OCI-LY3 (cell line): ENCODE measurements at regions not wholly inside any gene's neighbourhood (a gene's known extent, or its start where the extent isn't known, plus 50 kb on each side); places are given as distances from the start of the nearest gene placed in this dataset.

ENCODE experiments used
- EZH2phosphoT487 ChIP-seq: fragments of 200-600 bp; shearing (Covaris generic); IDR thresholded peaks from 2 replicates; pipeline ENCODE4 v1.6.1; 2018; ENCODE audit warnings: antibody characterized with exemption, mixed run types, low read depth
- TF ChIP-seq, protein P1 (sequence below): fragments of 200-600, 300-600 bp; sonication (generic); IDR thresholded peaks from 2 replicates; pipeline ENCODE4 v1.5.1; 2014; ENCODE audit warnings: antibody characterized with exemption, low read length, low read depth

DNA sequence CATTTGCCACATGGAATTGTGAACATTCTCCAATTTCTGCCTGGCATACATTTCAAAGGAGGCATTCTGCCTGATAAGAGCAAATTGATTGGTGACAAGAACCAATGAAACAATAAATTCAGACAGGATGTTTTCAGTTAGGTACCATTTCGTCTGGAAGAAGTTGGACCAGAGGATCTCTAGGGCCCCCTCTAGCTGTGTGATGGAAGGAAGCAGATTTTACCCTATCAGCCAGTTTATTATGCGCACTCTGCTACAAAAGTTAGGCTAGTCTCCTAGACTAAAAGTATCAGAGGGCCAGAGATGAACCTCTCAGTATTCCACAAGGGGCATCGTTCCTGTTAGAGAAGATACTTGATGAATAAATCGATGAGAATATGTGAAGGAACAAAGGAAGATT lies 118.0 kb downstream of the BUB3 start:
- TF ChIP-seq, protein P1, sequence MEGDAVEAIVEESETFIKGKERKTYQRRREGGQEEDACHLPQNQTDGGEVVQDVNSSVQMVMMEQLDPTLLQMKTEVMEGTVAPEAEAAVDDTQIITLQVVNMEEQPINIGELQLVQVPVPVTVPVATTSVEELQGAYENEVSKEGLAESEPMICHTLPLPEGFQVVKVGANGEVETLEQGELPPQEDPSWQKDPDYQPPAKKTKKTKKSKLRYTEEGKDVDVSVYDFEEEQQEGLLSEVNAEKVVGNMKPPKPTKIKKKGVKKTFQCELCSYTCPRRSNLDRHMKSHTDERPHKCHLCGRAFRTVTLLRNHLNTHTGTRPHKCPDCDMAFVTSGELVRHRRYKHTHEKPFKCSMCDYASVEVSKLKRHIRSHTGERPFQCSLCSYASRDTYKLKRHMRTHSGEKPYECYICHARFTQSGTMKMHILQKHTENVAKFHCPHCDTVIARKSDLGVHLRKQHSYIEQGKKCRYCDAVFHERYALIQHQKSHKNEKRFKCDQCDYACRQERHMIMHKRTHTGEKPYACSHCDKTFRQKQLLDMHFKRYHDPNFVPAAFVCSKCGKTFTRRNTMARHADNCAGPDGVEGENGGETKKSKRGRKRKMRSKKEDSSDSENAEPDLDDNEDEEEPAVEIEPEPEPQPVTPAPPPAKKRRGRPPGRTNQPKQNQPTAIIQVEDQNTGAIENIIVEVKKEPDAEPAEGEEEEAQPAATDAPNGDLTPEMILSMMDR = 0 out of 2 replicates have a peak, but pooled peaks have one; percentile 5
- no peak for TF ChIP-seq EZH2phosphoT487
